ENCODE measurements at regions not wholly inside any gene's neighbourhood (a gene's known extent, or its start where the extent isn't known, plus 50 kb on each side); places are given as distances from the start of the nearest gene placed in this dataset.
A peak's percentile ranks its signal among the peaks of the same experiment; 100 is the strongest.

DNA sequence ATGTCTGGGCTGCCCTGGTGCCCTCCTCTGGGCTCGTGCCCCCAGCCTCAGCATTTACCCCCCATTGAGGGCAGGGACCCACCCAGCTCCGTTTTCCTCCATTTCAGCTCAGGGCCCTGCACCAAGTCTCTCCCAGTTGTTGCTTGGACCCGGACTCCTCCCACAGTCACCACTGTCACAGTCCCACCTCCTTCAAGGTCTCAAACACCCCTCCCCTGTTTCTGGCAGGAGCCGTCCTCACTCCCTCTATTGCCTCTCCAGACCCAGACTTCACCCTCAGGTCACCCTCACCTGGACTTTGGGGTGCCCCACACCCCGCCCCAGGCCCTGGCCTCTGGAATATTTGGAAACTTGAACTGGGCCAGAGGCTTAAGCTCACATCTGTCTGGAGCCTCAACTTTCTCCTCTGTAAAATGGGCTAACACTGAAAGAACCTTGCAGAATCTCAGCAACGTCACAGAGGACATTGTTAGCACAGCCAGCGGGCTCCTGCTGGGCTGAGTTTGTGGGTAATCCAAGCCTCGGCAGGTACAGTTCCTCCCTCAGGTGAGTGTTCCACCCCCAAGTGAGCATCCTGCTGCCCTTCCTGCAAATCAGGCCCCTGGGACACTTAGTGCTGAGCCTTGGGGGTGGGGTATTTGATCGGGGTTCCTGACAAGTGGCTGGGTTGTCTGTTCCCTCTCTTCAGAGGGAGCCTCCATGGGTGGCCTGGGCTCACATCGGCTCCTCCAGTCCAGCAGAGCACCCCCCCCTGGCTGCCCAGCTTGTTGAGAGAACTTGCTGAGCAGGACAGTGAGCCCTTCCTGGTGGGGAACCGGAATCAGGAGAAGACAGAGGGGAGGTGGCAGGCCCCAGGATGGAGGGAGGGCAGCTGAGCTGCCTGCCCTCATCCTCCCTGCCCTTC lies 130.1 kb downstream of the C9orf50 start:
- Histone ChIP-seq H3K27ac (ENCODE audit: insufficient read depth, low read length) (peak overlapping the region; percentile 99), H2BK120ac (ENCODE audit: low read depth, low read length) (peak overlapping the region; percentile 100), H2AFZ (replicated peaks; ENCODE audit: low read length, poor library complexity) (peak overlapping the region; percentile 77), H2BK5ac (ENCODE audit: low read depth, low read length, poor library complexity, severe bottlenecking) (peak overlapping the region; percentile 99), H4K91ac (ENCODE audit: insufficient read depth, low read depth, low read length) (peak overlapping the region; percentile 100), H4K5ac (ENCODE audit: low read depth, low read length) (peak overlapping the region; percentile 65), H3K9me3 (ENCODE audit: control insufficient read depth, insufficient read depth, low read length) (no peaks in the 10 kb centered on the region), H3K27me3 (ENCODE audit: control insufficient read depth, insufficient read depth, low read length) (no peaks in the 10 kb centered on the region), H3K79me1 (ENCODE audit: low read depth in 1 of 2, low read length in 2 of 2) (peaks cover 13 to 70% of the 10 kb centered on the region in 2 experiments), H4K8ac (ENCODE audit: low read depth in 2 of 2, low read length in 2 of 2) (peak overlapping the region; percentile 99 to 100), H2AK5ac (ENCODE audit: low read depth, low read length) (peak overlapping the region; percentile 100), H3K9me1 (ENCODE audit: insufficient read depth, low read length) (peaks cover 20% of the 10 kb centered on the region), H3K36me3 (ENCODE audit: control insufficient read depth, insufficient read depth, low read length) (peaks cover 2% of the 10 kb centered on the region; the same call in 1 of the 2 replicates), H4K20me1 (ENCODE audit: insufficient read depth, low read length) (no peaks in the 10 kb centered on the region; the same call in 1 of the 2 replicates), H3K18ac (ENCODE audit: low read depth, low read length) (peak overlapping the region; percentile 99), H3K56ac (ENCODE audit: extremely low read depth, insufficient read depth, low read length) (peak overlapping the region; percentile 98; the same call in 1 of the 2 replicates), H3K4me1 (ENCODE audit: control insufficient read depth, insufficient read depth, low read length) (peaks cover 58% of the 10 kb centered on the region), H2BK20ac (ENCODE audit: low read depth, low read length) (peak overlapping the region; percentile 86), H3K9ac (ENCODE audit: low read depth, low read length) (peak overlapping the region; percentile 76), H3K4me3 (ENCODE audit: insufficient read depth, low read depth, low read length) (no peak overlapping the region), H3K4me2 (ENCODE audit: low read depth, low read length) (peak overlapping the region; percentile 88; the same call in 1 of the 2 replicates), H2AK9ac (replicated peaks; ENCODE audit: low read depth, low read length, poor library complexity) (peak overlapping the region; percentile 98), H3K4ac (ENCODE audit: low read depth, low read length) (peak overlapping the region; percentile 100), H3K23ac (ENCODE audit: low read depth, low read length) (peak overlapping the region; percentile 99), H2BK15ac (ENCODE audit: low read depth, low read length) (peak overlapping the region; percentile 89; the same call in 2 of the 3 replicates), H3K14ac (replicated peaks; ENCODE audit: low read depth, low read length) (peak overlapping the region; percentile 99)
- in situ Hi-C loops (cut with MboI; ENCODE audit: low sequenced_read_pairs): no loop called here
- no TSS peak for BruUV-seq (replicated peaks)
- 21% methylated on average over 3 of the region's 11 CpGs; no CpG with 5 or more reads in 1 of the 2 experiments for WGBS, 2 experiments (ENCODE audit: extremely low coverage in 2 of 2, insufficient read length in 1 of 2)
- POLR2A ChIA-PET (ENCODE audit: unreplicated experiment): interaction anchor here (0.6 kb wide), 1 partner anchor 28 kb away, joined by 3 read pairs; no protein-coding TSS in a partner anchor
- ATAC-seq (ENCODE audit: low read depth) (no peak), DNase-seq (no peak)
- intact Hi-C loops (cut with micrococcal nuclease): no loop called here
- TF ChIP-seq, protein P1, sequence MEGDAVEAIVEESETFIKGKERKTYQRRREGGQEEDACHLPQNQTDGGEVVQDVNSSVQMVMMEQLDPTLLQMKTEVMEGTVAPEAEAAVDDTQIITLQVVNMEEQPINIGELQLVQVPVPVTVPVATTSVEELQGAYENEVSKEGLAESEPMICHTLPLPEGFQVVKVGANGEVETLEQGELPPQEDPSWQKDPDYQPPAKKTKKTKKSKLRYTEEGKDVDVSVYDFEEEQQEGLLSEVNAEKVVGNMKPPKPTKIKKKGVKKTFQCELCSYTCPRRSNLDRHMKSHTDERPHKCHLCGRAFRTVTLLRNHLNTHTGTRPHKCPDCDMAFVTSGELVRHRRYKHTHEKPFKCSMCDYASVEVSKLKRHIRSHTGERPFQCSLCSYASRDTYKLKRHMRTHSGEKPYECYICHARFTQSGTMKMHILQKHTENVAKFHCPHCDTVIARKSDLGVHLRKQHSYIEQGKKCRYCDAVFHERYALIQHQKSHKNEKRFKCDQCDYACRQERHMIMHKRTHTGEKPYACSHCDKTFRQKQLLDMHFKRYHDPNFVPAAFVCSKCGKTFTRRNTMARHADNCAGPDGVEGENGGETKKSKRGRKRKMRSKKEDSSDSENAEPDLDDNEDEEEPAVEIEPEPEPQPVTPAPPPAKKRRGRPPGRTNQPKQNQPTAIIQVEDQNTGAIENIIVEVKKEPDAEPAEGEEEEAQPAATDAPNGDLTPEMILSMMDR (conservative IDR thresholded peaks at IDR 0.05; ENCODE audit: low read depth, low read length): no peak
- TF ChIP-seq RCOR1 (IDR thresholded peaks at IDR 0.05; ENCODE audit: insufficient replicate concordance, low read length): peak; percentile 74
- CTCF ChIA-PET: interaction anchor here (0.5 kb wide), 1 partner anchor 15 kb away, joined by 9 read pairs; no protein-coding TSS in a partner anchor
- dilution Hi-C loops (cut with HindIII; ENCODE audit: low sequenced_read_pairs, unreplicated experiment): no loop called here
